ENCODE measurements at regions not wholly inside any gene's neighbourhood (a gene's known extent, or its start where the extent isn't known, plus 50 kb on each side); places are given as distances from the start of the nearest gene placed in this dataset.

DNA sequence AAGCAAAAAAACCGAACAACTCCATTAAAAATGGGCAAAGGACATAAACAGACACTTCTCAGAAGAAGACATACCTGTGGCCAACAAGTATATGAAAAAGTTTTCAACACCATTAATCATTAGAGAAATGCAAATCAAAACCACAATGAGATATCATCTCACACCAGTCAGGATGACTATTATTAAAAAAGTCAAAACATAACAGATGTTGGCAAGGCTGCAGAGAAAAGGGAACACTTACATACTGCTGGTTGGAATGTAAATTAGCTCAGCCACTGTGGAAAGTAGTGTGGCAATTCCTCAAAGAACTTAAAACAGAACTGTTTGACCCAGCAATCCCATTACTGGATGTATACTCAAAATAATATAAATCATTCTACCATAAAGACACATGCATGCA is 436.3 kb downstream of the KLHL13 start:
- Histone ChIP-seq H3K27me3 (ENCODE audit: insufficient read depth, low read depth) (no peaks in the 10 kb centered on the region), H3K4me1 (replicated peaks; ENCODE audit: insufficient read depth) (no peaks in the 10 kb centered on the region), H3K4me2 (no peak overlapping the region), H3F3A (ENCODE audit: insufficient read depth, low read depth) (no peaks in the 10 kb centered on the region), H3K9me2 (ENCODE audit: insufficient read depth) (no peaks in the 10 kb centered on the region), H3K79me2 (ENCODE audit: low read depth) (no peaks in the 10 kb centered on the region), H3K36me3 (ENCODE audit: low read depth) (no peaks in the 10 kb centered on the region), H2AFZ (no peak overlapping the region), H4K20me1 (ENCODE audit: insufficient read depth) (no peaks in the 10 kb centered on the region), H3K4me3 (no peak overlapping the region), H3K9me3 (ENCODE audit: insufficient read depth, low read depth) (no peaks in the 10 kb centered on the region), H3K27ac (no peak overlapping the region)
- ChIA-PET CTCF (no interaction called here), POLR2A (ENCODE audit: unreplicated experiment) (no interaction called here)
- TF ChIP-seq, protein P1, sequence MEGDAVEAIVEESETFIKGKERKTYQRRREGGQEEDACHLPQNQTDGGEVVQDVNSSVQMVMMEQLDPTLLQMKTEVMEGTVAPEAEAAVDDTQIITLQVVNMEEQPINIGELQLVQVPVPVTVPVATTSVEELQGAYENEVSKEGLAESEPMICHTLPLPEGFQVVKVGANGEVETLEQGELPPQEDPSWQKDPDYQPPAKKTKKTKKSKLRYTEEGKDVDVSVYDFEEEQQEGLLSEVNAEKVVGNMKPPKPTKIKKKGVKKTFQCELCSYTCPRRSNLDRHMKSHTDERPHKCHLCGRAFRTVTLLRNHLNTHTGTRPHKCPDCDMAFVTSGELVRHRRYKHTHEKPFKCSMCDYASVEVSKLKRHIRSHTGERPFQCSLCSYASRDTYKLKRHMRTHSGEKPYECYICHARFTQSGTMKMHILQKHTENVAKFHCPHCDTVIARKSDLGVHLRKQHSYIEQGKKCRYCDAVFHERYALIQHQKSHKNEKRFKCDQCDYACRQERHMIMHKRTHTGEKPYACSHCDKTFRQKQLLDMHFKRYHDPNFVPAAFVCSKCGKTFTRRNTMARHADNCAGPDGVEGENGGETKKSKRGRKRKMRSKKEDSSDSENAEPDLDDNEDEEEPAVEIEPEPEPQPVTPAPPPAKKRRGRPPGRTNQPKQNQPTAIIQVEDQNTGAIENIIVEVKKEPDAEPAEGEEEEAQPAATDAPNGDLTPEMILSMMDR (conservative IDR thresholded peaks at IDR 0.05): no peak
- no peak for TF ChIP-seq EZH2 (IDR thresholded peaks at IDR 0.05; ENCODE audit: low read depth)
- intact Hi-C loops (cut with micrococcal nuclease; ENCODE audit: unreplicated experiment): no loop called here
- DNase-seq: no peak
- no TSS peak for BruUV-seq (replicated peaks)

DNA sequence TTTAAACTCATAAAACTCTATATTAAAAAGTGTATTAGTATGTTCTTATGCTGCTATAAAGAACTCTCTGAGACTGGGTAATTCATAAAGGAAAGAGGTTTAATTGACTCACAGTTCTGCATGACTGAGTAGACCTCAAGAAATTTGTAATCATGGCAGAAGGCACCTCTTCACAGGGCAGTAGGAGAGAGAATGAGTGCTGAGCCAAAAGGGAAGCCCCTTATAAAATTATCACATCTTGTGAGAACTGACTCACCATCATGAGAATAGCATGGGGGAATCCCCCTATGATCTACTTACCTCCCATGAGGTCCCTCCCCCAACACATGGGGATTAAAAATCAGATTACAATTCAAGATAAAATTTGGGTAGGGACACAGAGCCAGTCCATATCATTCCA is 463.2 kb downstream of the KLHL13 start:
- ChIA-PET CTCF (no interaction called here), POLR2A (ENCODE audit: unreplicated experiment) (no interaction called here)
- H3K79me2 ChIP-seq (ENCODE audit: low read depth): no peaks in the 10 kb centered on the region
- no peak for TF ChIP-seq EZH2 (IDR thresholded peaks at IDR 0.05; ENCODE audit: low read depth)
- TF ChIP-seq, protein P1 (conservative IDR thresholded peaks at IDR 0.05): no peak
- no peaks in the 10 kb centered on the region for H3K9me3 ChIP-seq (ENCODE audit: insufficient read depth, low read depth)
- DNase-seq: no peak
- no peaks in the 10 kb centered on the region for H3K9me2 ChIP-seq (ENCODE audit: insufficient read depth)
- no TSS peak for BruUV-seq (replicated peaks)
- H3K4me2 ChIP-seq: no peak overlapping the region
- H3K27me3 ChIP-seq (ENCODE audit: insufficient read depth, low read depth): no peaks in the 10 kb centered on the region
- no peak overlapping the region for H3K27ac ChIP-seq
- no peak overlapping the region for H3K4me3 ChIP-seq
- no peak overlapping the region for H2AFZ ChIP-seq
- no peaks in the 10 kb centered on the region for H3K4me1 ChIP-seq (replicated peaks; ENCODE audit: insufficient read depth)
- H3K36me3 ChIP-seq (ENCODE audit: low read depth): no peaks in the 10 kb centered on the region
- no peaks in the 10 kb centered on the region for H3F3A ChIP-seq (ENCODE audit: insufficient read depth, low read depth)
- intact Hi-C loops (cut with micrococcal nuclease; ENCODE audit: unreplicated experiment): no loop called here
- no peaks in the 10 kb centered on the region for H4K20me1 ChIP-seq (ENCODE audit: insufficient read depth)

DNA sequence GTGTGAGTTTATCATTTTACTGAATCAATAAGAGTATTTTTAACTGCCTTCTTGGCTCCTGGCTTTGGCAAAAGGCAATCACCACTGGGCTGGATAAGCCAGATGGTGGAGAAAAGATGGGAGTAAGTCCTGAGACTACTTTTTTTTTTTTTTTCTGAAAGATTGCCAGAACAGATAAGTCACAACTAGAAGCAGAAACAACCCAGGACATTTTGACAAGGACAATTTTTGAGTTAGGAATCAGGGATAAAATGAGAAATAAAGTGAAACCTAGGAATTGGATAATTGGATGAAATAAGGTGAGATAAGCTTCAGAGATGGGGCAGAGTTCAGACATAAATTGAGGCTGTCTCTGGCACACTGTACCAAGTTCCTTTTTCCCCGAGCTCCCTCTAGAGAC is 471.0 kb downstream of the KLHL13 start:
- Histone ChIP-seq H3K27me3 (ENCODE audit: insufficient read depth, low read depth) (no peaks in the 10 kb centered on the region), H3K9me3 (ENCODE audit: insufficient read depth, low read depth) (no peaks in the 10 kb centered on the region), H4K20me1 (ENCODE audit: insufficient read depth) (no peaks in the 10 kb centered on the region), H2AFZ (no peak overlapping the region), H3K4me2 (no peak overlapping the region), H3K27ac (no peak overlapping the region), H3F3A (ENCODE audit: insufficient read depth, low read depth) (no peaks in the 10 kb centered on the region), H3K4me3 (no peak overlapping the region), H3K9me2 (ENCODE audit: insufficient read depth) (no peaks in the 10 kb centered on the region), H3K36me3 (ENCODE audit: low read depth) (no peaks in the 10 kb centered on the region), H3K4me1 (replicated peaks; ENCODE audit: insufficient read depth) (no peaks in the 10 kb centered on the region), H3K79me2 (ENCODE audit: low read depth) (no peaks in the 10 kb centered on the region)
- TF ChIP-seq, protein P1 (conservative IDR thresholded peaks at IDR 0.05): no peak
- TF ChIP-seq EZH2 (IDR thresholded peaks at IDR 0.05; ENCODE audit: low read depth): no peak
- no TSS peak for BruUV-seq (replicated peaks)
- ChIA-PET CTCF (no interaction called here), POLR2A (ENCODE audit: unreplicated experiment) (no interaction called here)
- intact Hi-C loops (cut with micrococcal nuclease; ENCODE audit: unreplicated experiment): no loop called here
- DNase-seq: no peak
